HL-60 (cell line): ENCODE measurements at regions not wholly inside any gene's neighbourhood (a gene's known extent, or its start where the extent isn't known, plus 50 kb on each side); places are given as distances from the start of the nearest gene placed in this dataset.

ENCODE experiments used
- CTCF ChIP-seq: IDR thresholded peaks from one replicate; pipeline ENCODE4 v1.5.1; 2011; ENCODE audit warnings: low read length, control low read depth, inconsistent platforms; ENCODE audit not compliant: insufficient read depth
- GABPA ChIP-seq: IDR thresholded peaks from 2 replicates; pipeline ENCODE4 v1.6.1; 2012; ENCODE audit warnings: low read depth
- POLR2AphosphoS5 ChIP-seq: IDR thresholded peaks from 2 replicates; pipeline ENCODE4 v1.6.1; 2012; ENCODE audit warnings: low read depth
- SPI1 ChIP-seq: IDR thresholded peaks from 2 replicates; pipeline ENCODE4 v1.6.1; 2012; ENCODE audit warnings: low read depth, mild to moderate bottlenecking, borderline replicate concordance
- TF ChIP-seq, protein P1 (sequence below): IDR thresholded peaks from 2 replicates; pipeline ENCODE4 v1.6.1; 2012; ENCODE audit warnings: low read depth; ENCODE audit not compliant: insufficient replicate concordance

DNA sequence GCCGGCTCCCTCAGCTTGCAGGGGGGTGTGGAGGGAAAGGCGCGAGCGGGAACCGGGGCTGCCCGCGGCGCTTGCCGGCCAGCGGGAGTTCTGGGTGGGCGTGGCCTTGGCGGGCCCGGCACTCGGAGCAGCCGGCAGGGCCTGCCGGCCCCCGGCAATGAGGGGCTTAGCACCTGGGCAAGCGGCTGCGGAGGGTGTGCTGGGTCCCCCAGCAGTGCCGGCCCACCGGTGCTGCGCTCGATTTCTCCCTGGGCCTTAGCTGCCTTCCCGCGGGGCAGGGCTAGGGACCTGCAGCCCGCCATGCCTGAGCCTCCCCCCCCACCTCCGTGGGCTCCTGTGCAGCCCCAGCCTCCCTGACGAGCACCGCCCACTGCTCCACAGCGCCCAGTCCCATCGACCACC, 514.5 kb upstream of the GJE1 start:
- TF ChIP-seq CTCF (no peak), GABPA (no peak), POLR2AphosphoS5 (no peak), SPI1 (no peak)
- TF ChIP-seq, protein P1, sequence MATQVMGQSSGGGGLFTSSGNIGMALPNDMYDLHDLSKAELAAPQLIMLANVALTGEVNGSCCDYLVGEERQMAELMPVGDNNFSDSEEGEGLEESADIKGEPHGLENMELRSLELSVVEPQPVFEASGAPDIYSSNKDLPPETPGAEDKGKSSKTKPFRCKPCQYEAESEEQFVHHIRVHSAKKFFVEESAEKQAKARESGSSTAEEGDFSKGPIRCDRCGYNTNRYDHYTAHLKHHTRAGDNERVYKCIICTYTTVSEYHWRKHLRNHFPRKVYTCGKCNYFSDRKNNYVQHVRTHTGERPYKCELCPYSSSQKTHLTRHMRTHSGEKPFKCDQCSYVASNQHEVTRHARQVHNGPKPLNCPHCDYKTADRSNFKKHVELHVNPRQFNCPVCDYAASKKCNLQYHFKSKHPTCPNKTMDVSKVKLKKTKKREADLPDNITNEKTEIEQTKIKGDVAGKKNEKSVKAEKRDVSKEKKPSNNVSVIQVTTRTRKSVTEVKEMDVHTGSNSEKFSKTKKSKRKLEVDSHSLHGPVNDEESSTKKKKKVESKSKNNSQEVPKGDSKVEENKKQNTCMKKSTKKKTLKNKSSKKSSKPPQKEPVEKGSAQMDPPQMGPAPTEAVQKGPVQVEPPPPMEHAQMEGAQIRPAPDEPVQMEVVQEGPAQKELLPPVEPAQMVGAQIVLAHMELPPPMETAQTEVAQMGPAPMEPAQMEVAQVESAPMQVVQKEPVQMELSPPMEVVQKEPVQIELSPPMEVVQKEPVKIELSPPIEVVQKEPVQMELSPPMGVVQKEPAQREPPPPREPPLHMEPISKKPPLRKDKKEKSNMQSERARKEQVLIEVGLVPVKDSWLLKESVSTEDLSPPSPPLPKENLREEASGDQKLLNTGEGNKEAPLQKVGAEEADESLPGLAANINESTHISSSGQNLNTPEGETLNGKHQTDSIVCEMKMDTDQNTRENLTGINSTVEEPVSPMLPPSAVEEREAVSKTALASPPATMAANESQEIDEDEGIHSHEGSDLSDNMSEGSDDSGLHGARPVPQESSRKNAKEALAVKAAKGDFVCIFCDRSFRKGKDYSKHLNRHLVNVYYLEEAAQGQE: no peak
